GM19328 (cell line): ENCODE measurements at regions not wholly inside any gene's neighbourhood (a gene's known extent, or its start where the extent isn't known, plus 50 kb on each side); places are given as distances from the start of the nearest gene placed in this dataset.

Experiments used
- ATAC-seq: cut with Tn5 transposase; IDR thresholded peaks from one replicate; pipeline ENCODE4 v1.9.1; 2021; ENCODE audit warnings: mild to moderate bottlenecking, moderate library complexity; ENCODE audit not compliant: unreplicated experiment

DNA sequence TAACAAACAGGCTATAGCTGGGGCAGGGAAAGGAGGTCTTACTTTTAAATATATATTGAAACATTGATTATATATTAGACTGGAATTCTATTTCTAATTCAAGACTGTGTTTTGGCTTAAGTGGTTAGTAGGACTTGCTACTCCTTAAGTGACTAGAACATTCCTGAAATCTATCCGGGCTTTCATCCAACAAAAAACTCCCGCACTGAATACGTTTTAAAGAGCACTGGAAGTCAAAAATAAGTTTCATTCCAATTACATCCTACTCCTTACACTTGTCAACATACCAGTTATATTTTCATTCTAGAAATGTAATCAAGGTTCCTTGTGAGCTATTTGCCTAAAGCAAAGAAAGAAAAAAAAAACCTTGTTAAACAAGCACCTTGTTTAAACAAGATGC is 204.6 kb downstream of the SP3 start:
- ATAC-seq, result no peak

- ATAC-seq, result no peak
These were observed 203.5 kb downstream of the SP3 start for GRCh38 chr2:173761603-173762119.

DNA sequence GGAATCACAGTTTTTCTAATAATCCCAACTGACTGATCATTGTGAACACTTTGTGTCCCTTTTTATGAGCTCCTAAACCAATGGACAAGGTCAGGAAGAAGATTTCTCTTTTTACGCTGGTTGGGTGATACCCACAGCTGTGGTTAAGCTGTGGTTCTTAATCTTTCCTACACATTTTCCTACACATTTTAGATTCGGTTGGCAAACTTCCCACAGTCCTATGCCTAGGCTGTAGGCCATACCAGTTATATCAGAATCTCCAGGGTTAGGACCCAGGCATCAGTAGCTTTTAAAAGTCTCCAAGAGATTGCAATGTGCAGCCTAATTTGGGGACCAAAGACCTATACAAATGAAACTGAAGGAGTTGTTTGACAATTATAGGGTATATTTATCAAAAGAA is 203.0 kb downstream of the SP3 start:
- ATAC-seq, result no peak

DNA sequence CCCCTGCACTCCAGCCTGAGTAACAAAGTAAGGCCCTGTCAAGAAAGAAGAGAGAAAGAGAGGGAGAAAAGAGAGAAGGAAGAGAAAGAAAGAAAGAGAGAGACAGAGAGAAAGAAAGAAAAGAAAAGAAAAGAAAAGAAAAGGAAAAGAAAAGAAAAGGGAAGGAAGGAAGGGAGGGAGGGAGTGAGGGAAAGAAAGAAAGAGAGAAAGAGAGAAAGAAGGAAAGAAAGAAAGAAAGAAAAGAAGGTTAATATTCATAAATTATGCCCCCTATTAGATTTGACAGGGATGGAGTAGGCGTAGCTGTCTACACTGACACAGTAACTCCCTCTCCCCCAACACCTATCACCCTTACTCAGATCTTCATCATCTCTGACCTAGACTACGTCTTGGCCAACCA is 202.3 kb downstream of the SP3 start:
- no peak for ATAC-seq

DNA sequence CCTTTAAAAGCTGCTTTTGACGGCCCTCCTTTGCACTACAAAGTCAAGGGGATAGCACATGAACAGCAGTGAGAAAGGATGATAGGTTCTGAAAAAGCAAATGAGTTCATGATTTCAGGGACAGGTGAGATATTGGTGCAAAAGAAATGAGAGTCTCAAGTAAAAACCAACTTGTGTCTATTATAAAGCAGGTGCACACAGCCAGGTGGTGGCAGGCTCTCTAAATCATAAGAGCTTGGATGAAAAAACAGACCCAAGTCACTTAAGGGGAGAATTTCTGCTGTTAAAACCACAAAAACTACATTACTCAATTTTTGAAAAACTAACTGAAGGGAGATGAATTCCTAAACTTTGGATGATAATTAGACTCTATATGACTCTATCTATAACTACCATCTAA is 201.5 kb downstream of the SP3 start:
- ATAC-seq, result no peak

DNA sequence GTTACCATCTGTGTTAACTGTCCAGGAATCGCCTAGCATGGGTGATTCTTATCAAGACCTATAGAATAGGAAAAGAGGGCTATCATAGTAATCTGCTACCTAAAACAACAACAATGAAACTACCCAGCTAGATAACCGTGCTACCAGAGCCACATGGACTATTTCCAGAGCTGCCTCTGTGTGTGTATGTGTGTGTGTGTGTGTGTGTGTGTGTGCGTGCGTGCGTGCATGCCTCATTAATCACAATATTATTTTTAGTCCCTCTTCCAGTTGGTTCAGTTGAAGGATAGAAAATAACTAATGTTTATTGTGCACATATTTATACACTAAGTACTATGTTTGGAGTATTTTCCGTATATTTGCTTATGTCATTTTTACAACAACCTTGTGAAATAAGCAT is 201.1 kb downstream of the SP3 start:
- no peak for ATAC-seq

DNA sequence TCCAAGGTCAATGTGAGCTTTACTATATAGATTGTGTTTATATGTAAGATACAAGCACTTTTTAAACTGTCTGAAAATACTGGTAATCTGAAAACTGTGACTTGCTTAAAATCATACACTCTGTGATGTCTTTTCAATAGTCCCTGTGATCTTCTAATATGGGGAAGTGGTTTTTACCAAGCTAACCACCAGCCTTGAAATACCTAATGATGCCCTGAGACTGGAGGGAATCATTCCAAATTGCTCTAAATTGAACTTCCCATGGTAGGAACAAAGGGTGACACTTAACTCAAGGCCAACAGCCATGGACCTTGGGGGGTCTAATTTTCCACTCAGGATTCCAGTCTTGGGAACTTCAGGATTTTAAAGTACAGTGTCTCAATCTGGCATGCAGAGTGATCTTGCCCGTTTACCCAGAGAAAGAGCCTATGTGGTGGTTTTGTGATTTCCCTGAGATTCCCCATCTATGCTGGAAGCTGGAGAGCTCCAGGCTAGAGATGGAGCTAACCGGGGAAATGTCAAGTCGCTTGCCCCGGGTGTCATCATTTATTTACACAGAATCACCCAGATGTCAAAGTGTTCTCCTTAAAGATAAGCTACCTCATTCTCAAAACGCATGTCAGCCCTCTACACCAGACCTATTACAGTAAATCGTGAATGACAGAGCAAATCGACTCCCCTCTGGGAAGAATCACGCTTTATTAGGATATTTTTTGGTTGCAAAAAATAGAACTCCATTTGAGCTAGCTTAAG is 198.5 kb downstream of the SP3 start:
- ATAC-seq, result no peak

DNA sequence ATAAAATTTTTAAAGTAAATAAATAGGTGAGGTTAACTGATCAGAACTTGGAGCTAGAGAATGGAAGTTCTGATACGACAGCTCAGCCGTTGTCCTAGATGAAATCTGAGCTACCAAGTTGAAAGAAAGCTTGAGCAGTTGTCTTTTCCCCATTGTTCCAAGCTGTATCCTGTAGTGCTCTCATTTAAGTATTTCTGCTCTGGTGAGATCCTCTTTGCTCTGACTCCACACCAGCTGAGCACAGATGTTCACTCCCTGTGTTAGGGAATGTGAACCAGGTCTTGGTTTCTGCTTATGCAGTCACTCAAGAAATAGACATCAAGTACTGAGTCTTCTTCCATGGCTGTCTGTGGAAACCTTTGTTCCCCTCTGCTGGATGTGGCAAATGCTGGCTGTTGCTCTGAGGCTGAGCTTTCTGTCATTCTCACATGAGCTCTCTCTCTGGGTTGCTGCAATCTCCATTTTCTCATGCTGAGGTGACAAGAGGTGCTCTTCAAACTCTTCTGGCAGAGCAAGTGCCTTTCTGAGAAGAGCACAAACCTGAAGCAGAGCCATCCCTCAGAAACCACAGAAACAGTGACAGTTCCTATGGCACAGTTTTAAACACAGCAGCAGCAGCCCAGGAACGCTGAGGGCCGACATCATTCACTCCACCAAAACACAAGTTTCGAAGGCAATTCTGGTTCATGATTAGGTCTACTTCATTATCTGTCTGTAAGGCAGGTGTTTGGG is 194.1 kb downstream of the SP3 start:
- ATAC-seq, result no peak

GRCh38 chr2:173772205-173772604 is 193.0 kb downstream of the SP3 start:
- no peak for ATAC-seq

- ATAC-seq, result no peak
These were observed 192.1 kb downstream of the SP3 start for GRCh38 chr2:173773076-173773475.

- no peak for ATAC-seq
These were observed 189.7 kb downstream of the SP3 start for GRCh38 chr2:173775440-173775839.

DNA sequence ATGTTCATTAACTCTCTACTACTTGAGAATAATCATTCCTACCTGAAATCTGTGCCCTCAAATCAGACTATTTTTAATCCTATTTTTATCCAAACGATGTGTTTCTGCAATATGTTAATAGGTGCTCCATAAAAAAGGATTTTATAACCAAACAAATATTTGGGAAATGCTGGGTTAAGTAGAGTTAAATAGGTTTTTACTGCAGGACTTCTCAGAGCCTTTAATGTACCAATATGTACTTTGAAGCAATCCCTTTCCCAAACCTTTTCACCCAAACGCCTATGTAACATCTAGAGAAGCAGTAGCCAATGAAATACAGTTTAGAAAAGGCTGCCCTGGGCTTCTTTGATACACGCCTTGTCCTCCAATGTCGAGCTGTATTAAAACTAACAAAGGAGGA is 182.5 kb downstream of the SP3 start:
- ATAC-seq, result no peak

DNA sequence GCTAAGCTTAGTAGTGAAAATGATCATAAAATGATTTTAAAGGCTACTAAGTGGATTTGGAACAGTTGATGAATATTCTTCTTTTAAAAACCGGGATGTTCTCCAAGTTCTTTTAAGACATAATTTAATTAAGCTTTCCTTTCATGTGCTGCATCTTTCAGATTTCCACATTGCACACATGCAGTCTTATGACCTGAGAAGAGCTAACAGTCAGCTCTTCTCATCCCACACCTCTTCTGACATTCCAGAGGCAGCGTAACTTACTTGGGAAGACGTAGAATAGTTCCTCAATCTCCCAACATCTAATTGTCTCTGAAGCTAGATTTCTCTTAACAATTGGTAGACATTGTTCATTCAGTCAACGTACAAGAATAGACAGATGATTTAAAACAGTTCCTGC is 181.8 kb downstream of the SP3 start:
- no peak for ATAC-seq

DNA sequence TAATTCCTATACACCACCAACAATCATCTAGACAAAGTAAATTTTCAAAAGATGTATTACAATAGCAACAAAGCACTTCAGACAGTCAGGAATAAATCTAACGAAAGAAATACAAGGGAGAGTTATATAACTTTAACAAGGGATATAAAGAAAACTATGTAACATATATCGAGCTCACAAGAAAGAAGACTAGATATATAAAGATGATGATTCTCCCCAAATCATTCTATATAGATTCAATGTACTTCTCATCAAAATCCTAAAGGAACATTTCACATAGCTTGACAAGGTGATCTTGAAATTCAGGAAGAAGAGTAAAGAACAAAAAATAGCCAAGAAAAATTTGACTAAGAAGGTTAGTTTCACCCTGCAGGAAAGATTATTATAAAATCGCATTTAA is 179.4 kb downstream of the SP3 start:
- ATAC-seq, result no peak

- no peak for ATAC-seq
These were observed 173.7 kb downstream of the SP3 start for GRCh38 chr2:173791502-173791901.

DNA sequence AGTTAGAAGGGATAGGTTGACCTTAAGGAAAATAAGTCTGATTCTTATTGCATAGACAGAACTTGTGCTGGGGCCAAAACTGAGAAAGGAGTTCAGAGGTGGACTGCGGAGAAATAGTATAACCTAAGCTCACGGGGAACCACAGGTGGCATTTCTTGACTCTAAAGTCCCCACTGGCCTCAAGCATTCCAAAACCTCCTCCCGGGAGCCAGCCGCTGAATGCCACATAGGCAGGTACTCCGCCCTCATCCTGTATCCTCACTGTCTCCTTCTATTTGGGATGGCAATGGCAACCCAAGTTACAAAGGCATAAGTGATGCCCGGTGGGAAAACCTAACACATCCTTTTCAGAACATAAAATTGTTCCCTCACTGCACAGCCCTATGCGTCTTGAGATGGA is 173.0 kb downstream of the SP3 start:
- ATAC-seq, result no peak

- no peak for ATAC-seq
These were observed 172.4 kb downstream of the SP3 start for GRCh38 chr2:173792741-173793140.

GRCh38 chr2:173793709-173794565 is 171.2 kb downstream of the SP3 start:
- no peak for ATAC-seq

GRCh38 chr2:173797586-173798263 is 167.4 kb downstream of the SP3 start:
- no peak for ATAC-seq

DNA sequence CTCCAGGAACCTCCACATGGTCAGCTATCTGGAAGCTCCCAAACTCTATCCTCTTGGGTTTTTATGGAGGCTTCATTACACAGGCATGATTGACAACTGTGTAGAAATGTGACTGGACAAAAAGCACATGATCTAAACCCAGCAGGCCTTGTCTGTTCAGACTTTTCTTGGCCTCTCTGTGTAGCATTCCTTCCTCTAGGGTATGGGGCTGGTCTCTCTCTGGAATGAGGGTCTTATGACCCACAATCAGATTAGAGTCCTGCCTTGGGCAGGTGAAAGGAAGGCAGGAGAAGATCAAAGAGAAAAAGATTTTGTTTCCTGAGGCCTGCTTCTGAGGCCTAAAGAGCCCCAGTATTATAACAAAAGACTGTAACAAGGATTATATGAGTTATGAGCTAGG is 162.7 kb downstream of the SP3 start:
- ATAC-seq, result no peak

- no peak for ATAC-seq
These were observed 161.7 kb downstream of the SP3 start for GRCh38 chr2:173803449-173803848.
